HL-60 (cell line): ENCODE measurements at regions not wholly inside any gene's neighbourhood (a gene's known extent, or its start where the extent isn't known, plus 50 kb on each side); places are given as distances from the start of the nearest gene placed in this dataset.
"Not testable (repeated sequence)": the region's sequence is repeated elsewhere in the genome, so short reads cannot be mapped to it uniquely, and the experiment has no call there.

ENCODE experiments used
- DNase-seq, 2 experiments: peaks; one replicate each; pipeline ENCODE4 v3.0.0-alpha.2; 2010 to 2020; ENCODE audit warnings: low read depth in 1 of 2, low spot score in 1 of 2
- H3K27ac ChIP-seq: fragments of 250-450 bp; sonication (Bioruptor Pico); replicated peaks from 2 replicates; pipeline ENCODE4 v1.5.1; 2020; ENCODE audit warnings: mild to moderate bottlenecking, moderate library complexity
- H3K27me3 ChIP-seq: fragments of 250-450 bp; sonication (Bioruptor Pico); 2 replicates; pipeline ENCODE4 v1.5.1; 2021; ENCODE audit warnings: mild to moderate bottlenecking, moderate library complexity; ENCODE audit not compliant: insufficient read depth, poor library complexity, severe bottlenecking
- H3K4me3 ChIP-seq: replicated peaks from 2 replicates; pipeline ENCODE4 v1.5.1; 2011; ENCODE audit warnings: mild to moderate bottlenecking, control low read depth, low read length; ENCODE audit not compliant: insufficient read depth
- GABPA ChIP-seq: IDR thresholded peaks from 2 replicates; pipeline ENCODE4 v1.6.1; 2012; ENCODE audit warnings: low read depth
- POLR2AphosphoS5 ChIP-seq: IDR thresholded peaks from 2 replicates; pipeline ENCODE4 v1.6.1; 2012; ENCODE audit warnings: low read depth
- REST ChIP-seq: IDR thresholded peaks from 2 replicates; pipeline ENCODE4 v1.6.1; 2012; ENCODE audit warnings: low read depth; ENCODE audit not compliant: insufficient replicate concordance
- SPI1 ChIP-seq: IDR thresholded peaks from 2 replicates; pipeline ENCODE4 v1.6.1; 2012; ENCODE audit warnings: low read depth, mild to moderate bottlenecking, borderline replicate concordance
- TF ChIP-seq, protein P1 (sequence below): IDR thresholded peaks from one replicate; pipeline ENCODE4 v1.5.1; 2011; ENCODE audit warnings: low read length, control low read depth, inconsistent platforms; ENCODE audit not compliant: insufficient read depth

GRCh38 chr7:7005303-7005702, 177.0 kb upstream of the C1GALT1 start:
- DNase-seq = no peak
- Histone ChIP-seq H3K4me3 (no peak overlapping the region), H3K27me3 (no peaks in the 10 kb centered on the region), H3K27ac (no peak overlapping the region)
- no peak for TF ChIP-seq SPI1
- TF ChIP-seq, protein P1, sequence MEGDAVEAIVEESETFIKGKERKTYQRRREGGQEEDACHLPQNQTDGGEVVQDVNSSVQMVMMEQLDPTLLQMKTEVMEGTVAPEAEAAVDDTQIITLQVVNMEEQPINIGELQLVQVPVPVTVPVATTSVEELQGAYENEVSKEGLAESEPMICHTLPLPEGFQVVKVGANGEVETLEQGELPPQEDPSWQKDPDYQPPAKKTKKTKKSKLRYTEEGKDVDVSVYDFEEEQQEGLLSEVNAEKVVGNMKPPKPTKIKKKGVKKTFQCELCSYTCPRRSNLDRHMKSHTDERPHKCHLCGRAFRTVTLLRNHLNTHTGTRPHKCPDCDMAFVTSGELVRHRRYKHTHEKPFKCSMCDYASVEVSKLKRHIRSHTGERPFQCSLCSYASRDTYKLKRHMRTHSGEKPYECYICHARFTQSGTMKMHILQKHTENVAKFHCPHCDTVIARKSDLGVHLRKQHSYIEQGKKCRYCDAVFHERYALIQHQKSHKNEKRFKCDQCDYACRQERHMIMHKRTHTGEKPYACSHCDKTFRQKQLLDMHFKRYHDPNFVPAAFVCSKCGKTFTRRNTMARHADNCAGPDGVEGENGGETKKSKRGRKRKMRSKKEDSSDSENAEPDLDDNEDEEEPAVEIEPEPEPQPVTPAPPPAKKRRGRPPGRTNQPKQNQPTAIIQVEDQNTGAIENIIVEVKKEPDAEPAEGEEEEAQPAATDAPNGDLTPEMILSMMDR = no peak
- no peak for TF ChIP-seq GABPA
- no peak for TF ChIP-seq POLR2AphosphoS5
- TF ChIP-seq REST = no peak

DNA sequence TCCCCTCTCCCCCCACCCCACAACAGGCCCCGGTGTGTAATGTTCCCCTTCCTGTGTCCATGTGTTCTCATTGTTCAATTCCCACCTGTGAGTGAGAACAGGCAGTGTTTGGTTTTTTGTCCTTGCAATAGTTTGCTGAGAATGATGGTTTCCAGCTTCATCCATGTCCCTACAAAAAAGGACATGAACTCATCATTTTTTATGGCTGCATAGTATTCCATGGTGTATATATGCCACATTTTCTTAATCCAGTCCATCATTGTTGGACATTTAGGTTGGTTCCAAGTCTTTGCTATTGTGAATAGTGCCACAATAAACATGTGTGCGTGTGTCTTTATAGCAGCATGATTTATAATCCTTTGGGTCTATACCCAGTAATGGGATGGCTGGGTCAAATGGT, 176.4 kb upstream of the C1GALT1 start:
- not testable (repeated sequence) for H3K27ac ChIP-seq, H3K4me3 ChIP-seq, H3K27me3 ChIP-seq, DNase-seq

- not testable (repeated sequence) for H3K27ac ChIP-seq, H3K4me3 ChIP-seq, H3K27me3 ChIP-seq, DNase-seq
Observed at GRCh38 chr7:7011241-7011640, 171.1 kb upstream of the C1GALT1 start.

- H3K4me3 ChIP-seq, H3K27me3 ChIP-seq, DNase-seq, H3K27ac ChIP-seq: not testable (repeated sequence)
Observed at GRCh38 chr7:7011751-7012150, 170.6 kb upstream of the C1GALT1 start.

DNA sequence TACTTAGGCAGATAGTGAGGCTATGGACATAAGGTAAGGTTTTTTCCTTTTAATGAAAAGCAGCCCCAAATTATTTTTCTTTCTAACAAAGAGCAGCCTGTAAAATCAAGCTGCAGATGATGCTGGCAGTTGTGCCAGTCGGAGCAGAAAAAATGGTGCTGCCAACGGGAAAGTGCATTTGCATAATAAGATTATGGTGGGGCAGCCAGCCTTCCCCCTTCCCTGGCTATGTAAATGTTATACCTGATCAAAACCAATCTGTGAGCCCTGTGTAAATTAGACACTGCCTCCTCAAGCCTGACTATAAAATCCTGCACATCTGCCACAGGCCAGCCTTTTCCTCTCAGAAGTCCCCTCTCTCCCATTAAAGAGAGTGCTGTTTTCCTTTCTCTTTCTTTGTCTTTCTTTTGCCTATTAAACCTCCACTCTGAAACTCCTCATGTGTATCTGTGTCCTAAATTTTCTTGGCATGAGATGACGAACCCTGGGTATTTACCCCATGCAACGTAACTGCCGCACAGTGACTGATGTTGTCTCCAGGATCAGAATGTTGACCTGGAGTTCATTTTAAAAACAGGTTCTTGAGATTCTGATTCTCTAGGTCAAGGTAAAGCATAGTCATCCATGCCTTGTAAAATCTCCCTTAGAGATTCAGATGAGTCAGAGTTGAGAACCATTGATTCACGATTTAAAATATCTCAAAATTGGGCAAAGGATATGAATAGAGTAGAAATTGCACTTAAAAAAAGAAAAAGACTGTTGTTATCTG, 167.3 kb upstream of the C1GALT1 start:
- H3K27ac ChIP-seq = no peak overlapping the region
- no peak for DNase-seq
- peaks cover 2% of the 10 kb centered on the region for H3K27me3 ChIP-seq
- no peak for TF ChIP-seq POLR2AphosphoS5
- TF ChIP-seq GABPA = no peak
- TF ChIP-seq, protein P1 = no peak
- TF ChIP-seq SPI1 = no peak
- TF ChIP-seq REST = no peak
- H3K4me3 ChIP-seq = no peak overlapping the region
